Islet of Langerhans (tissue), 1 donor: ENCODE measurements at regions not wholly inside any gene's neighbourhood (a gene's known extent, or its start where the extent isn't known, plus 50 kb on each side); places are given as distances from the start of the nearest gene placed in this dataset.
"Not testable (repeated sequence)": the region's sequence is repeated elsewhere in the genome, so short reads cannot be mapped to it uniquely, and the experiment has no call there.

Experiments
- FAIRE-seq: peaks from one replicate; lab custom pipeline; 2011; peaks lifted over from hg19 to GRCh38; lab: Jason Lieb, UNC

DNA sequence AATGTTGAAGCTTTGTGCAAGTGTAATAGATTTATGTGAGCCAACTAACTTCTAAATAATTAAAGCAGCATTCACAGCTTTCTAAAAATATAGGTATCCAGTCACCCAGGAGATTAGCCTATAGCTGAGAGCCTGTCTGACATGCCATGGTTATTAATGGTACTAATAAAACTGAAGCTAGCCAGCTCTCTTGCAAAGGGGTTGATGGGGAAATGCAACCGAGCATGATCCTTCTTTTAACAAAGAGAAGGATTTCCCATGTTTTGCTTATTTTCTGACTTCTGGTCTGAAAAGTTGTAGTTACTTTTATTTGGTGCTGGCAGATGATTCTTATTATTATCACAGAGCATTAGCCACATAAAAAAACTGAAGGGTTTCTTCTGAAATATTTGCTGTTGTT is 488.7 kb upstream of the CYLC2 start:
- FAIRE-seq: no peak

DNA sequence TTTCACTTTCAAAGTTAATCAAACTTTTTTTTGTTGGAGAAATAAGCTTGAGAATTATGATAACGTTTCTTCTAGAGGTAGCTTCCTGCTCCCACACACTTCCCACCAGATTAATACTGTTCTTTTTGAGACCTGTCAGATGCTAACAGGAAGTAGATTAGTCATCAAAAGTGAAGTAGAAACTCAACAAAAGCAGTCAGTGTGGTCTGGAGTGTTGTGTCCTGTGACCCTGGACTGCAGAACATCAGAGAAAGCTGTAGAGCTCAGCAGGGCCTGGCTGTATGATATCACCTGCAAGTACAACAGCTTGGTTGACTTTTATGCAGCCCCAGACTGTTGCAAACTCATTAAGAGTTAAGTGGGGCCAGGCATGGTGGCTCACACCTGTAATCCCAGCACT is 495.7 kb upstream of the CYLC2 start:
- FAIRE-seq: no peak

DNA sequence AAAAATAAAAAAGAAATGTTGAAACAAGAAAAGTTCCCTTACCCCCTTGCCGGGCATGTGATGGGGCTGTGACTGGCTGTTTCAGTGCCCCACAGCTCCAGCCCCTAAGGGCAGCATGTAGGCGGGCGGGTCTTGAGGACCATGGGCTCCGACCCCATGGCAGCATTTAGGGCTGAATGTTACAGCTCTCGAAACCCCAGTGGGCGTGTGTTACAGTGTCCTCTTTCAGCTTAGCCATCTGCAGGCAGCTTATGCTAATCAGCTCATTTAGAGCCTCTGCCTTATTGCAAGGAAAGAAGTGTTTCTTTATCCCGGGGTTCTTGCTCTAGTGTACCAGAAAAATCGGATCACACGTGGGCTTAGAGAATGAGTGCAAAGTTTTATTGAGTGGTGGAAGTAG is 497.4 kb upstream of the CYLC2 start:
- no peak for FAIRE-seq

DNA sequence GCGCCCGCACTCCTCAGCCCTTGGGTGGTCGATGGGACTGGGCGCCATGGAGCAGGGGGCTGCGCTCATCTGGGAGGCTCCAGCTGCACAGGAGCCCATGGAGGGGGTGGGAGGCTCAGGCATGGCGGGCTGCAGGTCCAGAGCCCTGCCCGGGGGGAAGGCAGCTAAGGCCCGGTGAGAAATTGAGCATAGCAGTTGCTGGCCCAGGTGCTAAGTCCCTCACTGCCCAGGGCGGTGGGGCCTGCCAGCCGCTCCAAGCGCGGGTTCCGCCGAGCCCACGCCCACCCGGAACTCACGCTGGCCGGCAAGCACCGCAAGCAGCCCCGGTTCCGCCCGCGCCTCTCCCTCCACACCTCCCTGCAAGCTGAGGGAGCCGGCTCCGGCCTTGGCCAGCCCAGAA is 508.2 kb upstream of the CYLC2 start:
- FAIRE-seq: not testable (repeated sequence)

DNA sequence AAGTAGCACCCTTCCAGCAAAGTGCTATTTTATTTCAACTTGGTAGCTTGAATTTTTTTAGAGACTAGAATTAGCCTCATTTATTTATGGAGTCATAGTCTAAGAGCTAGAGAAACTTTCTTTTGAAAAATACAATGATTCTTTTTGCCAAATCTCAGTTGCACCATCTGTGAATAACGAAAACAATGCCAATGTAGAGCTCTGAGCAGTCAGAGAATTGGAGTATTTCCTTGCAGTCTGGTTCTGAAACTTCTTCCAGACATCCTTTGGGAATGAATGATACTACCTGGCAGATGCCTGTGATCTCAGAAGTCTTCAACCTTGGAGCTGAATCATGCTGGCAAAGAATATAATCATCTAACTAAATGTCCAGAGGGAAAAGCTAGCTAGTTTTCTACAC is 511.5 kb upstream of the CYLC2 start:
- no peak for FAIRE-seq

DNA sequence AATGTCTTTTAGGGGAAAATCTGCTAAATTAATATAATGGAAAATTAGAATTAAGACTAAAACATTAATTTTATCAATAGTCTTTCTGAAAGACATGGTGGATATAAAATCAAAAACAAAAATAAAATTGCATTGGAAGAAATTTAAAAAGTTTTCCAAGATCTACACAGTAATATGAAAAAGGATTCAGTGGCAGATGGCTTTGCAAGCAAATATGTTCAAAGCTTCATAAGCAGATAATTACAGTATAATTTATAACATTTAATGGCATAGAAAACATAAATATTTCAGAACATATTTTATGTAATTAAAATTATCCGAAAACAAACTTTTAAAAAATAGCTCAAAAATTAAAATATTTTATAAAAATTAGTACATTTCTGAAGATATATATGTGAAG is 512.4 kb upstream of the CYLC2 start:
- peak; percentile 33 for FAIRE-seq

DNA sequence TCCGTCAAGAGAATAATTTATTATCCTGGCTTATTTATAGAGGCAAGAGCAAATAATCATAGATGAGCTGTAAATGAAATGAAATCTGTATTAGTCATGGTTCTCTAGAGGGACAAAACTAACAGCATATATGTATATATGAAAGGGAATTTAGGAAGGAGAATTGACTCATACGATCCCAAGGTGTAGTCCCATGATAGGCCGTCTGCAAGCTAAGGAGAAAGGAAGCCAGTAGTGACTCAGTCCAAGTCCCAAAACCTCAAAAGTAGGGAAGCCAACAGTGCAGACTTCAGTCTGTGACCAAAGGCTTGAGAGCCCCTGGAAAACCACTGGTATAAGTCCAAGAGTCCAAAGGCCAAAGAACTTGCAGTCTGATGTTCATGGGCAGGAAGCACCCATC is 515.9 kb upstream of the CYLC2 start:
- FAIRE-seq: no peak

DNA sequence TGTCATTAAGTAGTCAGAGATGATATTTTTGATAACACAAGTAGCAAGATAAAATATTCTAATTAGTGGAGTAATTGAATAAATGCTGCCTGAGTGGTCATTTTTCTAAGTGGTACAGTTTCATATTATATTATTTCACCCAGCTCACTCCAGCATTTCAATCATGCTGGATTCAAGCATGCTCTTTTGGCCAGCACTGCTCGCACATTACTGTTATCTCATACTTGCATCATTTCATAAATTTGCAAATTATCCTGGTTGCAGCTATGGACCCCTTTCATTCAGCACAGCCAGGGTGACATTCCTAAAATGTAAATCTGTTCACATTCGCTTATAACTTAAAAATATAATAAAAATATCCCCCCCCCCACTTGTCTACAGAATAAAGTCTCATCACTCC is 520.8 kb upstream of the CYLC2 start:
- FAIRE-seq: no peak

DNA sequence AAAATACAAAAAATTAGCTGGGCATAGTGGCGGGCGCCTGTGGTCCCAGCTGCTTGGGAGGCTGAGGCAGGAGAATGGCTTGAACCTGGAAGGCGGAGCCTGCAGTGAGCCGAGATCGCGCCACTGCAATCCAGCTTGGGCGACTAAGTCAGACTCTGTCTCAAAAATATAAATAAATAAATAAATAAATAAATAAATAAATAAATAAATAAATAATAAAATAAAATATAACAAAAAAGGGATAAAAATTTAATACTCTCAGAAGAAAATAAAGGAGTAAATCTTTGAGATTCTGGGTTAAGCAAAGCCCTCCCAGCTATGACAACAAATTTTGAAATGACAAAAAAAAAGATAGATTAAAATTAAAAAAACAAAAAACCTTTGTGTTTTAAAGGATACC is 525.7 kb upstream of the CYLC2 start:
- not testable (repeated sequence) for FAIRE-seq

DNA sequence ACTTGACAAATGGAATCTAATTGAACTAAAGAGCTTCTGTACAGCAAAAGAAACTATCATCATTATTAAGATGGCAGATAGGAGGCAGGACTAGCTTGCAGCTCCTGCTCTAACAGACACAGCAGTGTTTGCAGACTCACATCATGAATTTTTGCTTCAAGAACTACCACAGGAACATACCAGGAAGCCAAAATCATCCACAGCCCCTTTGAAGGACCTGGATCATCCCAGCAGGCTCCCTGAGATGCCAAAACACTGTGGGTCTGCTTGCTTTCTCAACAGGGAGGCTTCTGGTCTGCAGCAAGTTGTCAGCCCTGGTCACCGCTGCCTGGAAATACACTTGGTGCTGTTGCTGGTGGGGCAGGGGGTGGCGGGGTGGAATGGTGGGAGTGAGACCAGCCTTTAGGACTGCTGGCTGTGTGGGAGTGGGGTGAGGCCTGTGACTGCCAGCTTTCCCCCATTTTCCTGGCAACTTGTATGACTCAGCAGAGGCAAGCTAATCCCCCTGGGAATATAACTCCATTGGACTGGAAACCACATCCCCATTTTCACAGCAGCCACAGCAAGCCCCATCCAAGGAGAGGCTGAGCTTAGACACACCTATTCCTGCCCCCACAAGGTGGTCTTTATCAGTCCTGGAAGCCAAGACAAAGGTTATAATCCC is 533.8 kb upstream of the CYLC2 start:
- FAIRE-seq: no peak

DNA sequence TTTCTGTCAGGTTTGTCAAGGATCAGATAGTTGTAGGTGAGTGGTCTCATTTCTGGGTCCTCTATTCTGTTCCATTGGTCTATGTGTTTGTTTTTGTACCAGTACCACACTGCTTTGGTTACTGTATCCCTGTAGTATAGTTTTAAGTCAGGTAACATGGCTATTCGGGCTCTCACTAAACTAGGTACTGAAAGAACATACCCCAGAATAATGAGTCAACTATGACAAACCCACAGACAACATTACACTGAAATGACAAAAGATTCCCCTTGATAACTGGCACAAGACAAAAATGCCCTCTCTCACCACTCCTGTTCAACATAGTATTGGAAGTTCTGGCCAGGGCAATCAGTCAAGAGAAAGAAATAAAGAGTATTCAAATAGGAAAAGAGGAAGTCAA is 535.3 kb upstream of the CYLC2 start:
- no peak for FAIRE-seq

DNA sequence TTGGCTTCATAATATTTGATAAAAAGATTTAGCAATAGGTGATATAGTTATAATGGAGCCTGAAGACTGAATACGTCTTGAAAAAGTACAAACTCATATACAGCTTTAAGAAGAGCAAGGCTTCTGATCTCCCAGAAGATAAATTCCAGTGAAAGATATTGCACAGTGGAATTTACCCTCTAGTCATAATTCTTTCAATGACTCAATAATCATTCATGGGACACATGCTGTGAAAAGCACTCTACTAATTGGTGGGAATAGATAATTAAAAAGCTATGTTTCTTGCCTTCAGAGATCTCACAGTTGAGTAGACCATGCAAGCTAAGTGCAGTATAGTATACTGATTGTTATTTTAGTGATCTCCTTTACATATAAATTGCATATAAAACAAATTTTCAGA is 538.6 kb upstream of the CYLC2 start:
- no peak for FAIRE-seq

DNA sequence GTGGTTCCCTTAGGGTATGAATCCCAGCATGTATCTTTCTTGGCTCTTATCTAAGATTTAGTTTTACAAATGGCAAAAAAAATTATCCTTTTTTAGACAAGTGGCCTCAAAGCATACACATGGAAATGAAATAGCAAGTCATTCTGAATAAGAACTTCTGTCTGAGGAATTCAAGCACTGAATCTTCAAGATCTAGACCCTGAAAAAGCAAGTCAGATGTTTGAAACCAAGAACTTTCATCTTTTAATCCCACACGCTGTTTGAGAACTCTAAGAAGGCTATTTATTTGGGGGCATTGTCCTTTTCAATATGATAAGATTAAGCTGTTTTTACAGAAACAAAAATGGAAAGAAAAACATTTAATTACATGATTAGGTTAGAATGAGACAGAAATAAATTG is 549.2 kb upstream of the CYLC2 start:
- no peak for FAIRE-seq

DNA sequence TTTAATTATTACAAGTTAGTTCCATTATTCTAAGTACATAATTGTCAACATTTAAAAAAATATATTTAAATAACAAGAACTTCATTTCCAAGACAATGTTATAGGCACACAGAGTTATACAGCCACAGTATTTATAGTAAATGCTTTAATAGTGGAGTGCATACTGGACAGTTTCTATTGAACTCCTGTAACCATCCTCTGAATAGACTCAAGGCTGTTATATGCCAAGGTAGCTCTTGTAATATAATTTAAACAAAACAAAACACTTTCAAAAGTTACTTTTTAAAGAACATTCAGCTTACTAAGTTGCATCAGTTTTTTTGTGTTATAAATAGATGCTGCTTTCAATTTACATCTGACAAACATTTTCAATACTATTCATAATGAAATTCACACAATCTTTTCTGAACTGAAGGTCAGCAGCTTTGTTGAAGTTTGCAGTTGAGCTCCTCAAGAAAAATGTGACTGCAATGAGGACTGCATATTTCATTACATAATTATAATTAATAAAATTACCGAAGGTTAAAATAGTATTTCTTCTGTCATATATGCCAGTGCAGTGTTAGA is 549.9 kb upstream of the CYLC2 start:
- FAIRE-seq: no peak

DNA sequence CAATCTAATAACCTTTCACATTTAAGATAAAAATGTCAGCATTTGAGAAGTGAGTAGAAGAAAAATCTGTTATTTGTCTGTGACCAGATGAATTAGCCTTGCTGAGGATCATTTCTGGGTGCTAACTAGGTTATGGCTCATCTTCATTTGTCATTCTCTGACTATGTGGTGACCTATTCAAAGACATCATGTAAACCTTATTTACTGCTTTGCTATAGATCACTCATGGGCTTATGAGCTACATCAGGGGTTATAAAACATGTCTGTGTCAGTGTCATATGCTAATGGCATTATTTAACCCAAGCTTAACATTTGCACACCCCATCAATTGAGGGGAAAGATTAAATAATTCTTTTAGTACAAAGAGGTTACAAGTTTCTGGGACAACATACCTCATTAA is 555.5 kb upstream of the CYLC2 start:
- no peak for FAIRE-seq

DNA sequence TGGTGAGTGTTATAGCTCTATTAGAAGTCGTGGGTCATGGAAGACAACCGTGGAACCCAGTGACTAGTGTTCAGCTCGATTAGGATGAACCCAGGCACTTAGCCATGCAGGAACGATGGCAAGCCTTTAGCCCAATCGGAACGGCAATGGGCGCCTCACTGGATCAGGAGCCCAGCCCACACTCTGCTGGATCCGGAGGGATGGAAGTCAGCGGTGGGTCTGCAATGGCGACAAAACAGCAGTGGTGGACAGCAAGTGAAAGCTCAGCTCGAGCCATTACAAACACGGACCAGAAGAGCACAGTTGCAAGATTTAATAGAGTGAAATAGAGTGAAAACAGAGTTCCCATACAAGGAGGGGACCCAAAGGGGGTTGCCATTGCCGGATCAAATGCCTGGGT is 558.5 kb upstream of the CYLC2 start:
- not testable (repeated sequence) for FAIRE-seq

DNA sequence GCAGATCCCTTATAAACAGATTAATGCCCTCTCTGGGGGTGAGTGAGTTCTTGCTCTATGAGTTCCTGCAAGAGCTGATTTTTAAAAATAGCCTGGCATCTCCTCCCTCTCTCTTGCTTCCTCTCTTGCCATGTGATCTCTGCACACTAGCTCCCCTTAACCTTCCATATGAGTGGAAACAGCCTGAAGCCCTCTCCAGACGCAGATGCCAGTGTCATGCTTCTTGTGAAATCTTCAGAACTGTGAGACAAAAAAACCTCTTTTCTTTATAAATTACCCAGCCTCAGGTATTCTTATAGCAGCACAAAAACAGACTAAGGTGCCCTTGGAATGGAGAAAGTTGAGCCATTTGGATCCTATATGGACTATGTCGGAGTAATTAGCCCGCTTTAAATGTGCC is 559.7 kb upstream of the CYLC2 start:
- no peak for FAIRE-seq

DNA sequence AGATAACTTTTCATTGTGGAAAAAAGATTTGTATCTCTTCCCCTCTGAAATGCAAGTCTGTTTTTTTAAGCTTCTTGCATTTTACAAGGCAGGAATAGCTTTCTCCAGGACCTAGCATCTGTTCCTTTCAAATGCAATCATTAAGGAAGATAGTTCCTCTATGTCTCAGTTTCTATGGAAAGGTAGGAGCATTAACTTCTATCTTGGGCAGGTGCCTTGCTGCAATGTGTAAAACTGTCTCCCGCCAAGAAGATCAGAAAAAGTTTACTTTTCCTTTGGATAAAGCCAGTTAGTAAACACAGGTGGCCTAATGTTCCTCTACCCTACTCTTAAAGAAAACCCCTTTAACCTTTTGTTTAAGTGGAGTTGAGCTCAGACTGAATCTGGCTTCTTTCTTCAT is 560.6 kb upstream of the CYLC2 start:
- FAIRE-seq: no peak

DNA sequence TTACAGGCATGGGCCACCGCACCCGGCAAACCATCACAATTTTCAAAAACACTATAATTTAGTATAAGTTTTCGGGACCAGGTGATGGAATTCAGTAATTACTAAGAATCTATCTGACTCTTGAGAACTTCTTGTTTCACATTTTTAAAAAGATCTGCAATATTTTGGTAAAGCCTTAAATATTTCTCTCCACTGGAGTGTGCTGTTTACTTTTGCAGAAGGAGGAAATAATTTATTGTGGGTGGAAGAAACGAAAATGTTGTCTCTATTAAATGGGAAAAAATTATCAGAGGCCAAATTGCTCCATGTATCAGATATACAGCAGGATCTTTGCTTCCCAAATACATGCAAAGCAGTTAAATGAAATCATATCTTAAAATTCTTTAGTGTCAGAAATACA is 566.8 kb upstream of the CYLC2 start:
- FAIRE-seq: no peak

DNA sequence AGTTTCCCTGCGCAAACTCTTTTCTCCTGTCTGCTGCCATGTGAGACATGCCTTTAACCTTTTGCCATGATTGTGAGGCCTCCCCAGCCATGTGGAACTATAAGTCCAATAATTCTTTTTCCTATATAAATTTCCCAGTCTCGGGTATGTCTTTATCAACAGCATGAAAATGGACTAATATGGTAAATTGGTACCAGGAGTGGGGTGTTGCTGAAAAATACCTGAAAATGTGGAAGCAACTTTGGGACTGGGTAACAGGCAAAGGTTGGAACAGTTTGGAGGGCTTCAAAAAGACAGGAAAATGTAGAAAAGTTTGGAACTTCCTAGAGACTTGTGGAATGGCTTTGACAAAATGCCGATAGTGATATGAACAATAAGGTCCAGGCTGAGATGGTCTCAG is 578.9 kb upstream of the CYLC2 start:
- FAIRE-seq: not testable (repeated sequence)

DNA sequence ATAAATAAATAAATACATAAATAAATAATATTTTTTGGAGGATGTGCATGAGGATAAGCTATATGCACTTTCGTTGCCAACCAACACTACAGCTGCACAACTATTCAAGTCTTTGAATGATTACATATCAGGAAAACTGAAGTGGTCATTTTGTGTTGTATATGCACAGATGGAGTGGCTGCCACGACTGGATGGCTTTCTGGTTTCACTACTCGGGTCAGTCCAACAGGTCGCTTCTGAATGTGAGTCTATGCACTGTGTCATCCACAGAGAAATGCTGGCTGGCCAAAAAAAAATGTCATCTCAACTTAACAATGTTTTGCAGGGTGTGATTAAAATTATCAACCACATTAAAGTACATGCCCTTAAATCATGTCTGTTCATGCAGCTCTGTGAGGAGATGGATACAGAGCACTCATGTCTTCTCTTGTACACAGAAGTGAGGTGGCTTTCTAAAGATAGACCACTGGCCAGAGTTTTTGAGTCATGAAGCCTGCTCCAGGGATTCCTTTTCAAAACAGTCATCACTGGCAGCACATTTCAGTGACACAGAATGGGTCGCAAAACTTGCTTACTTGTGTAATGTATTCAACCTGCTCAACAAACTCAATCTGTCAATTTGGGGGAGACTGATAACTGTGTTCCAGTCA is 589.8 kb upstream of the CYLC2 start:
- no peak for FAIRE-seq

DNA sequence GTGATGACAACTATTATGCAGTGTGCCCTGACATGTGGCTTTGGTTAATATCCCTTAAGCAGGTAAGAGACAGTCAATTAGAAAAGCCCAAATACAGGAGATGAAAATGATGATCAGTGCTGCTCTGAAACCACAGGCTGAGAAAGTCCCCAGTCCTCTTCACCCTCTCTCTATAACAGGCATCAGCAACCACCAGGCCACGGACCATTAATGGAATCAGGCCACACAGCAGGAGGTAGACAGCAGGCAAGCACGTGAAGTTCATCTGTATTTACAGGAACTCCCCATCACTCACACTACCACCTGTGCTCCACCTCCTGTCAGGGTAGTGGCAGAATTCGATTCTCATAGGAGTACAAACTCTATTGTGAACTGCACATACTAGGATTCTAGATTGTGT is 591.6 kb upstream of the CYLC2 start:
- no peak for FAIRE-seq

DNA sequence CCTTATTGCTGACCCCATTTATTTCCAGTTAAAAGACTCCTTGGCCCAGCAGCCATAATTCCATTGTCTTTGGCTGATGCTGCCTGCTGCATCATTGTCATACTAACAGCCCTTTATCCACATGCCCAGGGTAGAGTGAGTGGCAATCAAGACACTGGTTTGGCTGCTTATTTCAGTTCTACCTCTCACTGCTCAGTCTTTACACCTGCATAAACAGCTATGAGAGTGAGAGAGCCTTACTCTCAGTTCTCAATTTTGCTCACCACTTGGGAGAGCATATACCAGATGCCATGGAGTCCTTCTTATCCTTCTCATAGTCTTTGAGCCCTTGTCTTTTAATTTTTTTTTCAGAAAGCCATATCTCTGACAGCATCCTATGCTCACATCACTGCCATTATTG is 596.9 kb upstream of the CYLC2 start:
- no peak for FAIRE-seq

DNA sequence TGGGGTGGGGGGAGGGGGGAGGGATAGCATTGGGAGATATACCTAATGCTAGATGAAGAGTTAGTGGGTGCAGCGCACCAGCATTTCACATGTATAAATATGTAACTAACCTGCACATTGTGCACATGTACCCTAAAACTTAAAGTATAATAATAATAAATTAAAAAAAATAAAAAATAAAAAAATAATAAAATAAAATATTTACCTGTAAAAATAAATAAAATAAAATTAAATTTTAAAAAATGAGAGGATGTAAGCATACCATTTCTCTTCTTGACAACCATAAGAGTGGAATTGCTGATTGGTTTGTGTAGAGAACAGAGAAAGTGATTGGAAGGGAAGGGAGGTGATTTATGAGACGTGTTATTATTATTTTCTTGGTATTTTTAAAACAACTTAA is 609.5 kb upstream of the CYLC2 start:
- not testable (repeated sequence) for FAIRE-seq
